ENCODE measurements at regions not wholly inside any gene's neighbourhood (a gene's known extent, or its start where the extent isn't known, plus 50 kb on each side); places are given as distances from the start of the nearest gene placed in this dataset.
A peak's percentile ranks its signal among the peaks of the same experiment; 100 is the strongest.
"Not testable (repeated sequence)": the region's sequence is repeated elsewhere in the genome, so short reads cannot be mapped to it uniquely, and the experiment has no call there.

DNA sequence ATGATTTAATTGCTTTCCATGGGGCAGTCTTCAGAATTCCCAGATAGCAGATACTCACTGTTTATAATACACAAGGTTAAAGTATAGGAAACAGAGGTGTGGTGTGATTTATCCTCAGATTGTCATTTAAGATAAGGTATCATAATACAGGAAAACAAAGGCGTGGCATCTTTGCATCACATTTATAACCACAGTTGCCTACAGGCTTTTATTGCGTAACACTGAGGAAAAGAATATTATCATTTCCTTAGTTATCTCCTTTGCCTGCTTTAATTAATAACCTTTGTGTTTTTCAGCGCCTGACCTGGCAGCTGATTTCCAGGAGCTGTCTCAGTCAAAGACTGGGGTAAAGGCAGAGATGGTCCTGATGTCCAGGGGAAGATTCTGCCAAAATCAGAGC lies 68.8 kb downstream of the SSX7 start:
- DNase-seq, result no peak
- intact Hi-C loops (cut with DNase I), result no loop called here

DNA sequence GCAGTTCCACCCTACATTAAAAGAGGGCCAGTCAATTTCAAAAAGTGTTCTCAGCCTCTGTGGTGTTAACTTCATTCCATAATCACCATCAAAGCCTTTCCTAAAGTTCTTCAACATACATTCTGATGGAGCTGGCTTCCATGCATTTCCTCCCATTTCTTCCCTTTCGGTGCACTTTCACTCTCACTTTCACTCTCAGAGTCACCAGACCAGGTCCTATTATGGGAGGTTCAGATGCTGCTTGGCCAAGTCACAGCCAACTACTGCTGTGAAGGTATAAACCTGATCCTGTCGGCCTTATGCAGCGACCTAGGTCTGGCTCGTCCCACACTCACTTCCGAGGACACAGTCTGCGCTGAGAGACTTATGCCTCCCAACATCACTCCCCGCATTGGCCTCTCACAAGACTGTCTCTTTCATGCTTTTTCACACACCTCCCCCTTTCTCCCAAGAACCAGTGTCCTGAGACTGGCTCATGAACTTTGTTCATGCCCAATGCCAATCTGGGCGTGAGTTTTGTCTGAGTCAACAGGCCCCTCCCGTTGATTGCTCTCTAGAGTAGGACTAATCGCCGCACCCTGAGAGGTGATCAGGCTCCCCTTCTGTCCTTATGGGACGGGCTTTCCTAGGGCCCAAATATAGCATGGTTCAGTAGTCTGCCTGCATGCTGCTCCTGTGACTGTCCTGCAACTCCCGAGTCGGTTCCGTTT lies 60.8 kb upstream of the XAGE1B start:
- DNase-seq, result no peak
- intact Hi-C loops (cut with DNase I), result no loop called here

DNA sequence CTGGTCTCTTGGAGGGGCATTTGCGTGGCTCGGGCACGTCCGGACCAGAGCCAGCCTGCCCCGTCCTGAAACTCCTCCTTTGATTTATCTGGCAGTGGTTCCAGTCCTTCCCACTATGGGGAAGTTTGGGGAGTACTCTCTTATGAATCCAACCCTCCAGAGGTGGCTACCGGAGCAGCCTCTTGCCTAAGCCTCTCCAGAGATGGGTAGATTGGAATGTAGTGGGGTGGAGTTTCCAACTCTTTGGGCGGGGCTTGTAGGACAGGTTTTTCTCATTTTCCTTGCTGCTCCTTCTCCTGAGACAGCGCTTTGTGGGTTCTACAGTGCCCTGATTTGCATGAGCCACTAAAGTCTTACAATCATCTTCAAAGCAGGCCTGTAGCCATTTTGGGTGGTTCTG lies 60.1 kb upstream of the XAGE1B start:
- intact Hi-C loops (cut with DNase I), result no loop called here
- no peak for DNase-seq

DNA sequence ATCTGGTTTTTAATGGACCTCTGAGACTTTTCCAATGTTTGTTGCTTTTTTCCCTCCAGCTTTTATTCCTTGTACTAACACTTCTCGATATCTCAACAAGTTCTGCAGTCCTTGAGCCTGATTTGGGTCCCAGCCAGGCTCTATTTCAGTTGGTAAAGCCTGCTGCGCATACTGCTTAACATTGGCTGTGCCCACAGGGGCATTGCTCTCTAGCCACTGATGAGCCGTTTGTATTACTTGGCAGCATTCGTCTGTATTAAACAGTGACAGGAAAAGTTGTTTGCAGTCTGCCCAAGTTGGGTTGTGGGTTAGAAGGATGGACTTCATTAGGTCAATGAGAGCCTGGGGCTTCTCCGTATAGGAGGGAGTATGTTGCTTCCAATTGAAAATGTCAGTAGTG lies 59.6 kb upstream of the XAGE1B start:
- intact Hi-C loops (cut with DNase I), result no loop called here
- DNase-seq, result no peak

DNA sequence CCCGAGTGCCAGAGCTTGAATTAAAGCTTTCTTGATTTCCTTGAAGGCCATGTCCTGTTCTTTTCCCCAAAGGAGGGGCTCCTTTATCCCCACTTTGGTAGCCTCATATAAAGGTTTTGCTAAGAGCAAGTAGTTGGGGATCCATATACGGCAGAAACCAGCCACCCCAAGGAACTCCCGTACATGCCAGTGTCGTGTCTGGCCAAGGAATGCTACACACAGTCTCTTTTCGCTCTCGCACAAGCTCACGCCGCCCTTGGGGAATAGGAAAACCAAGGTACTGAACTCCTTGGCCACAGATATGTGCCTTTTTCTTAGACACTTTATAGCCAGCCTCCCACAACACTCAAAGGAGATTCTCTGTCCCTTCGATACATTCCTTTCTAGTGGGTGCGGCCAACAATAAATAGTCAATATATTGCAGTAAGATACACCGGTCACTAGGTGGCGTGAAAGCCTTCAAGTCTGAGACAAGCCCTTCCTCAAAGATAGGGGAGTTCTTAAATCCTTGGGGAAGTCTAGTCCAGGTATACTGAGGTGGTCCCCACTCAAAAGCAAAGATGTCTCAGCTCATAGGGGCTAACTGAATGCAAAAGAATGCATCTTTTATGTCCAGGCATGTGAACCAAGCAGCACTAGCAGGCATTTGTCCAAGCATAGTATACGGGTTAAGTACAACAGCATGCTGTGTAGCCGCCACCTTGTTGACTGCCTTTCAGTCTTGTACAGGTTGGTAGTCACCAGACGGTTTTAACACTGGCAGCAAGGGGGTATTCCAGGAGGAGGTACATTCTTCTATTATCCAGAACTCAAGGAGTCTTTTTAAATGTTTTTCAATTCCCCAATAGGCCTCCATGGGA lies 57.8 kb upstream of the XAGE1B start:
- intact Hi-C loops (cut with DNase I), result no loop called here
- peak in 2 of 10 donors; percentile 5 to 15 for DNase-seq

DNA sequence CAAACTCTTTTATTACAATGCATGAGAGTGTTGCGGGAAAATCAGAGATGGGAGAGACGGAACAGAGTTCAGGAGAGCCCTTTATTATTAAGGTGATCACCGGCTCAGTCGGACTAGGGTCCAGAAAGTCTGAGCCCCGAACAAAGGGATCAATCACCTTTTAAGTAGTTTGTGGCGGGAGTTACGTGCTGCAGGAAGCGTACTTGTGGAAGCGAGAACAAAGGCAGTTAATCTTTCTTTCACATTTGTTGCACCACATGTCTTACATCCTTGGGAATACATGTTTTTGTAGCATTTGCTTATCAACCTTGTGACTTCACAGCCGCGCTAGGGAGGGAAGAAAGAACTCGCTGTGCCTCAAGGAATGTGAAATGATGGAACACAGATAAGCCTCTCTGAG lies 51.3 kb upstream of the XAGE1B start:
- DNase-seq; intact Hi-C loops (cut with DNase I): not testable (repeated sequence)

Measured in posterior cingulate gyrus (tissue), 11 donors.